ENCODE measurements at regions not wholly inside any gene's neighbourhood (a gene's known extent, or its start where the extent isn't known, plus 50 kb on each side); places are given as distances from the start of the nearest gene placed in this dataset.
"Not testable (repeated sequence)": the region's sequence is repeated elsewhere in the genome, so short reads cannot be mapped to it uniquely, and the experiment has no call there.

DNA sequence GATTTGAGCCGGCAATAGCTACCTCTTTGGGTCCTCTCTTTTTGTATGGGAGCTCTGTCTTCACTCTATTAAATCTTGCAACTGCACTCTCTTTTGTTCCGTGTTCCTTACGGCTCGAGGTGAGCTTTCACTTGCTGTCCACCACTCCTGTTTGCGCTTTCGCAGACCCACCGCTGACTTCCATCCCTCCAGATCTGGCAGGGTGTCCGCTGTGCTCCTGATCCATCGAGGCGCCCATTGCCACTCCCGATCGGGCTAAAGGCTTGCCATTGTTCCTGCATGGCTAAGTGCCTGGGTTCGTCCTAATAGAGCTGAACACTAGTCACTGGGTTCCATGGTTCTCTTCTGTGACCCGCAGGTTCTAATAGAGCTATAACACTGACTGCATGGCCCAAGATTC, 304.9 kb upstream of the MDFIC2 start:
- not testable (repeated sequence) for H3K9me3 Mint-ChIP-seq; H3K27ac Mint-ChIP-seq; H3K4me3 Mint-ChIP-seq; H3K36me3 Mint-ChIP-seq; ATAC-seq; H3K4me1 Mint-ChIP-seq; DNase-seq (ENCODE audit: low spot score in 2 of 2)

DNA sequence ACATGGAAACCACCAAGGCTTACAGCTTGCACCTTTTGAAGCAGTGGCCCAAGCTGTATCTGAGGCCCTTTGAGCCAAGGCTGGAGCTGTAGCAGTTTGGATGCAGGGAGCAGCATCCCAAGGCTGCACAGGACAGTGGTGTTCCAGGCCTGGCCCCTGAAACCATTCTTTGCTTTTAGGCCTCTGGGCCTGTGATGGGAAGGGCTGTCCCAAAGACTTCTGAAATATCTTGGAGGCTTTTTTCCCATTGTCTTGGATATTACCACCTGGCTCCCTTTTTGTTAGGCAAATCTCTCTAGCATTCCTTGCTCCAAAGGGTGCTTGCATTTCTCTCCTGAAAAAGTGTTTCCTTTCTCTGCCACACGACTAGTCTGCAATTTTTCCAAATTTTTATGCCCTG, 302.8 kb upstream of the MDFIC2 start:
- no peaks in the 10 kb centered on the region for H3K36me3 Mint-ChIP-seq
- H3K9me3 Mint-ChIP-seq: no peaks in the 10 kb centered on the region
- no peaks in the 10 kb centered on the region for H3K4me1 Mint-ChIP-seq
- no peak overlapping the region for H3K4me3 Mint-ChIP-seq
- ATAC-seq: no peak
- H3K27ac Mint-ChIP-seq: no peak overlapping the region
- no peak for DNase-seq (ENCODE audit: low spot score in 2 of 2)

DNA sequence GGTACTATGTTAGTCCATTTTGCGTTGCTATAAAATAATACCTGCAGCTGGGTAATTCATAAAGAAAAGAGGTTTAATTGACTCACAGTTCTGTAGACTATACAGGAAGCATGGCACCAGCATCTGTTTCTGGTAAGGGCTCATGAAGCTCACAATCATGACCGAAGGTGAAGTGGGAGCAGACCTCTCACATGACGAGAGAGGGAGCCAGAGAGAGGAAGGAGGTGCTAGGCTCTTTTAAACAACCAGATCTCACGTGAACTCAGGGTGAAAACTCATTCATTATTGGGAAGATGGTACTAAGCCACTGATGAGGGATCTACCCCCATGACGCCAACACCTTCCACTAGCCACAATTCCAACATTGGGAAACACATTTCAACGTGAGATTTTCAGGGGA, 301.7 kb upstream of the MDFIC2 start:
- H3K4me3 Mint-ChIP-seq: no peak overlapping the region
- no peak for ATAC-seq
- no peaks in the 10 kb centered on the region for H3K9me3 Mint-ChIP-seq
- no peak for DNase-seq (ENCODE audit: low spot score in 2 of 2)
- H3K36me3 Mint-ChIP-seq: no peaks in the 10 kb centered on the region
- no peaks in the 10 kb centered on the region for H3K4me1 Mint-ChIP-seq
- H3K27ac Mint-ChIP-seq: no peak overlapping the region

DNA sequence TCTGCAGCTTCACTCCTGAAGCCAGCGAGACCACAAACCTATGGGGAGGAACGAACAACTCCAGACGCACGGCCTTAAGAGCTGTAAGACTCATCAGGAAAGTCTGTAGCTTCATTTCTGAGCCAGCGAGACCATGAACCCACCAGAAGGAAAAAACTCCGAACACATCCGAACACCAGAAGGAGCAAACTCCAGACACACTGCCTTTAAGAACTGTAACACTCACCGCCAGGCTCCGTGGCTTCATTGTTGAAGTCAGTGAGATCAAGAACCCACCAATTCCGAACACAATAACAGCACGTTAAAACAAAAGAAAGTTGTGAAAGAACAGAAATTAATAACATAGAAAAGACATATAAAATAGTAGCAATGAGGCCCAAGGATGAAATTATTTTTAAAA, 300.5 kb upstream of the MDFIC2 start:
- Mint-ChIP-seq H3K9me3 (no peaks in the 10 kb centered on the region), H3K36me3 (no peaks in the 10 kb centered on the region), H3K4me3 (no peak overlapping the region), H3K27ac (no peak overlapping the region), H3K4me1 (no peaks in the 10 kb centered on the region)
- no peak for ATAC-seq
- DNase-seq (ENCODE audit: low spot score in 2 of 2): no peak

DNA sequence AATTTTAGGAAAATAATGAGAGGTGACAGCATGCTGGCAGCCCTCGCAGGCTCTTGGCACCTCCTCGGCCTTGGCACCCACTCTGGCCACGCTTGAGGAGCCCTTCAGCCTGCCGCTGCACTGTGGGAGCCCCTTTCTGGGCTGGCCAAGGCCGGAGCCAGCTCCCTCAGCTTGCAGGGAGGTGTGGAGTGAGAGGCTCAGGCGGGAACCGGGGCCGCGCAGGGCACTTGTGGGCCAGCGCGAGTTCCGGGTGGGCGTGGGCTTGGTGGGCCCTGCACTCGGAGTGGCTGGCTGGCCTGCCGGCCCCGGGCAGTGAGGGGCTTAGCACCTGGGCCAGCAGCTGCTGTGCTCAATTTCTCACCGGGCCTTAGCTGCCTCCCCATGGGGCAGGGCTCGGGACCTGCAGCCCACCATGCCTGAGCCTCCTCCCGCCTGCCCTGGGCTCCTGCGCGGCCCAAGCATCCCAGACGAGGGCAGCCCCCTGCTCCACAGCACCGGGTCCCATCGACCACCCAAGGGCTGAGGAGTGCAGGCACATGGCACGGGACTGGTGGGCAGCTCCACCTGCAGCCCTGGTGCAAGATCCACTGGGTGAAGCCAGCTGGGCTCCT, 299.3 kb upstream of the MDFIC2 start:
- H3K4me1 Mint-ChIP-seq; H3K27ac Mint-ChIP-seq; DNase-seq (ENCODE audit: low spot score in 2 of 2); H3K4me3 Mint-ChIP-seq; ATAC-seq; H3K9me3 Mint-ChIP-seq; H3K36me3 Mint-ChIP-seq: not testable (repeated sequence)

DNA sequence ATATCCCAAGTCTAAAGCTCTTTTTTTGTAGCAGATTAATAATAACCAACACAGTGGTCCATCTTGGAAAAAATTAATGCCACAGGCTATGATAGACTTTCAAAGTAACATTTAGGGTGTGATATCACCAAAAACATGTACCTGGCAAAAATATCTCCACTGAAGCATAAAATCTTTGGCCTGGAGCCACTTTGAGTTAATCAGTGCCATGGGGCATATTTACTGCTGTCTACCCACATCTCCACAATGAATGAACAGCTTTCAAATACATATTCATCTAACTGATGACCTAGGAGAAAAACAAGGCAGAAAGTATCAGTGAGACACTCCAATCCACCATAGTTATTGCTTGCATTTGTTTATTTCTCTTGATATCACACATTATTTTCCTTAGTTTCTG, 296.0 kb upstream of the MDFIC2 start:
- Mint-ChIP-seq H3K36me3 (no peaks in the 10 kb centered on the region), H3K4me3 (no peak overlapping the region), H3K27ac (no peak overlapping the region), H3K9me3 (no peaks in the 10 kb centered on the region), H3K4me1 (no peaks in the 10 kb centered on the region)
- DNase-seq (ENCODE audit: low spot score in 2 of 2) (no peak), ATAC-seq (no peak)

DNA sequence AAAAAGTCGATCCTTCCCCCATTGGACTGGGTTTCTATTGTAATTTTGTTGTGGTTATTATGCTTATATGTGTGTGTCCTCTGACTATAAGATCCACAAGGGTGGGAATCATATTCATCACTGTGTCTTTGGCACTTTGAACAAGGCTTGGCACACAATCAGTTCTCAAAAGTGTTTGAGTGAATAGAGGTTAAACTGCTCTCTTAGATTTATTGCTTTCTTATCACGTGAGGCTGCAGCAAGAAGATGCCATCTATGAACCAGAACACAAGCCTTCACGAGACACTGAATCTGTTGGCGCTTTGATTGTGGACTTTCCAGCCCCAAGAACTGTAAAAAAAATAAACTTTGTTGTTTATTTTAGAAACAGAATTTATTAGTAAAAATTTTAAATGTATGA, 295.0 kb upstream of the MDFIC2 start:
- Mint-ChIP-seq H3K36me3 (no peaks in the 10 kb centered on the region), H3K27ac (no peak overlapping the region), H3K9me3 (no peaks in the 10 kb centered on the region), H3K4me3 (no peak overlapping the region), H3K4me1 (no peaks in the 10 kb centered on the region)
- DNase-seq (ENCODE audit: low spot score in 2 of 2): no peak
- ATAC-seq: no peak

DNA sequence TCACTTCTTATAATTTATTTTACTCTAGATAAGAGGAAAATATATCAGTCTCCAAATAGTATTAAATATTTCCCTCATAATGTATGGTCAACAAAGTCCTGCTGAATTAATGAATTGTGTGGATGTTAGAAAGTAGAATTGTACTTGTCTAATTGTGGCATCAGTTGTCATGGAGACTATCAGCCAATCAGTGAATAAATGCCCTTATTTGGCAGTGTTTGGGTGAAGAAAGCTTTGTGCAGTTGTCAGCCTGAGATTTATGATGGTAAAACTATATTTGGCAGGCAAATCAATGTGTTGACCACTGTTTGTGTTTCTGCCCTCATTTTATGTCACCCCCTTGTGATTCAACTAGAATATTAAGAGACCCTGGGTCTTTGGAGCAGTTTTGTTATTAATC, 293.6 kb upstream of the MDFIC2 start:
- H3K27ac Mint-ChIP-seq: no peak overlapping the region
- H3K9me3 Mint-ChIP-seq: no peaks in the 10 kb centered on the region
- H3K36me3 Mint-ChIP-seq: no peaks in the 10 kb centered on the region
- no peaks in the 10 kb centered on the region for H3K4me1 Mint-ChIP-seq
- DNase-seq (ENCODE audit: low spot score in 2 of 2) (no peak), ATAC-seq (no peak)
- no peak overlapping the region for H3K4me3 Mint-ChIP-seq

DNA sequence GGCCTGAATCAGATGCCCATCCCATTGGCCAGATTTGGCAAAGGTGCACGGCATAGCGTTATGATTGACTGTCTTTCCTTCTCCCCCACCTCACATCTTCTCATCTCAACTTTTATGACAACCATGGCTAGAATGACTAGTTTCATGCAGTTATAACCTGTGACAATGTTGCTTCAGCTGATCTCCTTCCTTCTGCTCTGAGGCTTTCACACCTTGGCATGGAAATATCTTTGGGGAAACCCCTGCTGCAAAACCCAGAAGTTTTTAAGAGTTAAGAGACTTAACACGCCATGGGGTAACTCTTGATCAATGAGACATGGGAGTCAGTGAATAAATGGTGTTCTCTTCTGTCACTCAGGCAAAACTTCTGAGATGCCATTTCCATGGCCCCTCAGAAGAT, 290.7 kb upstream of the MDFIC2 start:
- H3K27ac Mint-ChIP-seq: no peak overlapping the region
- ATAC-seq: peak; percentile 80

DNA sequence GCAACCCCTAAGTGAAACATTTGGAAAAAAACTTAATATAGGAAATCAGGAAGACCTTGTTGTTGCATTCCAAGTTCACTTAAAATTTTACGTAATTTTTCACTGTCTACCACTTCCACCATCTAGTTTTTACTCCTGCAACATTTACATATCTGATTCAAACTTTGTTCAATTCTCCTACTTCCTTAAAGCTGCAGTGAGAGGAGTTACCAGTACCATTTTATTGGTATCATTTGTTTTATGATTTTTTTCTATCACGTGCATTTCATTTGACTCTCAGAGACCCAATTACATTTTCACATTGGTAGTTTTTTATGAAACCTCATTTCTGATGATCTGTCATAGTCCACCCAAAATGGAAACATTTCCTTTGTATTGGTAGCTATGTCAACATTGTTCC, 284.9 kb upstream of the MDFIC2 start:
- Mint-ChIP-seq H3K4me3 (no peak overlapping the region), H3K4me1 (no peaks in the 10 kb centered on the region), H3K9me3 (no peaks in the 10 kb centered on the region), H3K36me3 (no peaks in the 10 kb centered on the region), H3K27ac (no peak overlapping the region)
- ATAC-seq (no peak), DNase-seq (ENCODE audit: low spot score in 2 of 2) (no peak)

More for the DNA sequence above, 290.7 kb upstream of the MDFIC2 start:
- H3K4me1 Mint-ChIP-seq: no peaks in the 10 kb centered on the region
- no peak overlapping the region for H3K4me3 Mint-ChIP-seq
- H3K36me3 Mint-ChIP-seq: no peaks in the 10 kb centered on the region
- no peak for DNase-seq (ENCODE audit: low spot score in 2 of 2)
- no peaks in the 10 kb centered on the region for H3K9me3 Mint-ChIP-seq

DNA sequence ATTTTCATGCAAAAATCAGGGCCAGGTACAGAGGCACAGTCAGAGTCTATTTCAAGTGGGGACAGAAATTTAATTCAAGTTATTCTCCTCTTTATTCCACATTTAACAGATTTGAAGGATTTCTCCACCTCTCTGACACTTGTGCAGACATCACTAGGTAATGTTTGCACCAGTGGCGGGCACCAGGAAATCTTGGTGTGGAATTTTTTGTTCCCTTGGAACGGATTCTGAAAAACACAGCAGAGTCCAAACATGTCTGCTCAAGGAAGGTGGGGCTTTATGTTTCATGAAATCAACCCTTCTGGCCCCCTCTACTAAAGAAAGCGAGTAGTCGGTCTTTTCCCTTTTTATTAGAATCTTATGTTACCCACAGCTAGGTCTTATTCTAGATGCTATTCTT, 271.2 kb upstream of the MDFIC2 start:
- no peak overlapping the region for H3K27ac Mint-ChIP-seq
- H3K36me3 Mint-ChIP-seq: no peaks in the 10 kb centered on the region
- no peaks in the 10 kb centered on the region for H3K4me1 Mint-ChIP-seq
- H3K4me3 Mint-ChIP-seq: no peak overlapping the region
- DNase-seq (ENCODE audit: low spot score in 2 of 2) (no peak), ATAC-seq (no peak)
- H3K9me3 Mint-ChIP-seq: peaks cover 2% of the 10 kb centered on the region

DNA sequence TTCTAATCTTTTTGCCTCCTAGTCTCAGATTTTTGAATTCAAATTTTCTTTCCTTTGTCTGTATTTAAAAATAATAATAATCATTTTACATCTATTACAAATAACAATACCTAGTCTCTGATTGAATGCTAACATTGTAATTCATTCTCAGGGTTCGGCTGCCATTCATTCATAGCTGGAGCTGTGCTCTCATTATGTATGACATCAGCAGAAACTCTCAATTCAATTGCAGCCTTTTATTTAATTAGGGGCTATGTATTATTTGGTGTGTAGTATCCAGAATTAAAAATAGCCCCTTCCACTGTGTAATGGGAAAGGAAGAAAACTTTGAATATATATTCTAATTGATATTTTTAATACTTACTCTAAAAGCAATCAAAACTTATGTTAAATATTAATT, 270.4 kb upstream of the MDFIC2 start:
- no peak for DNase-seq (ENCODE audit: low spot score in 2 of 2)
- H3K27ac Mint-ChIP-seq: no peak overlapping the region
- no peaks in the 10 kb centered on the region for H3K36me3 Mint-ChIP-seq
- H3K4me3 Mint-ChIP-seq: no peak overlapping the region
- ATAC-seq: no peak
- no peaks in the 10 kb centered on the region for H3K4me1 Mint-ChIP-seq
- peaks cover 2% of the 10 kb centered on the region for H3K9me3 Mint-ChIP-seq

DNA sequence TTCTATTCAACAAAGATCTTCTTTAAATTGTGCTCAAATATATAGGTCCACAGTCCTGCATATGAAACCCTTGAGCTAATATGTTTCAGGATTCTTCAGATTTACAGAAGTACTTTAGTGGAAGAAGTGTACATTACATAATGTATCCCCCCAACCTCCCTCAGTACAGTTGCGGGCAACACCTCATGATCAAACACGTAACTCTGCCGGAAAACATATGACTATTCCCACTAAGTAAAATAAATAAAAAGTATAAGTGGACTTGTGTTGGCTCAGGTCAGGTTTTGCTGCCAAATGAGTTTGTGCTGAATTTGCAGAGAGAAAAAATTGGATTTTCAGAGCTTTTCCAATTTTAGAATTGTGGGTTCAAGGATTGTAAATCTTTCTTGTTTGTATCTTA, 267.6 kb upstream of the MDFIC2 start:
- DNase-seq (ENCODE audit: low spot score in 2 of 2) (no peak), ATAC-seq (no peak)
- no peak overlapping the region for H3K4me3 Mint-ChIP-seq
- H3K36me3 Mint-ChIP-seq: no peaks in the 10 kb centered on the region
- H3K9me3 Mint-ChIP-seq: no peaks in the 10 kb centered on the region
- H3K4me1 Mint-ChIP-seq: no peaks in the 10 kb centered on the region
- no peak overlapping the region for H3K27ac Mint-ChIP-seq

DNA sequence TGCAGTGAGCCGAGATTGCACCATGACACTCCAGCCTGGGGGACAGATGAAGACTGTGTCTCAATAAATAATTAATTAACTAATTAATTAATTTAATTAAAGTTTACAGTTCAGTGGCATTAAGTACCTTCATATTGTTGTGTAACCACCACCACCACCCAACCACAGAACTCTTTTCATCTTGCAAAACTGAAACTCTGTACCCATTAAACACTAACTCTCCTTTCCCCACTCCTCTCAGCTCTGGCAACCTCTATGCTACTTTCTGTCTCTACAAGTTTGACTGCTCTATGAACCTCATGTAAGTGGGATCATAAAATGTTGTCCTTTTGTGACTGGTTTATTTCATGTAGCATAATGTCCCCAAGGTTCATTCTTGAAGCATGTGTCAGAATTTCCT, 259.3 kb upstream of the MDFIC2 start:
- Mint-ChIP-seq H3K4me3 (no peak overlapping the region), H3K36me3 (no peaks in the 10 kb centered on the region), H3K27ac (no peak overlapping the region), H3K4me1 (no peaks in the 10 kb centered on the region), H3K9me3 (no peaks in the 10 kb centered on the region)
- DNase-seq (ENCODE audit: low spot score in 2 of 2) (no peak), ATAC-seq (no peak)

DNA sequence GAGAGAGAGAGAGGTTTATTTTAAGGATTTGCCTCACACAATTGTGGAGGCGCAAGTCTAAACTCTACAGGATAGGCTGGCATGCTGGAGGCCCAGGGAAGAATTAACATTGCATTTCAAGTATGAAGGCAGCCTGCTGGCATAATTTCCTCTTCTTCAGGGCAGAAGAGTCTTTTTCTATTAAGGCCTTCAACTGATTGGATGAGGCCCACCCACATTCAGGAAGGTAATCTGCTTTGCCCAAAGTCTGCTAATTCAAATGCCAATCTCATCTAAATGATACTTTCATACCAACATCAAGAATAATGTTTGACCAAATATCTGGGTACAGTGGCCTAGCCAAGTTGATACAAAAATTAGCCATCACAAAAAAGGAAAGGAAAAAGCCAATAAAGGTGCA, 258.1 kb upstream of the MDFIC2 start:
- Mint-ChIP-seq H3K4me1 (no peaks in the 10 kb centered on the region), H3K27ac (no peak overlapping the region), H3K4me3 (no peak overlapping the region), H3K36me3 (no peaks in the 10 kb centered on the region), H3K9me3 (no peaks in the 10 kb centered on the region)
- no peak for DNase-seq (ENCODE audit: low spot score in 2 of 2)
- no peak for ATAC-seq

DNA sequence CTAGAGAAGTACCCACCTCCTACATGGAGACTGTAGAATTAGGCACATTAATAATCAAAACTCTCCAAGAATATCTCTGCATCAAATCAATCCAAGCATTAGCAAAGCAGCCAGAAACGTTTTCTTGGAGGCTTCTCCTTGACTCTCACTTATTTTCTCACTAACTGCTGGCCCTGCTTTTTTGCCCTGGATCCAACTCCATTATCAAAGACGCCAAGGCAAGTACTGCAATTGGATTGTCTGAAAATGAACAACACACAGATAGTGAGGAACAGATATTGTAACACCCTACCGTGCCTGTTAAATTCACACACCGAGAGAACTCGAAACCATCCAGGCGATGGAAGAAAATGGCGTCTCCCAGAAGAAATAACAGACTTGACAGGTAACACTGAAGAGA, 256.2 kb upstream of the MDFIC2 start:
- no peak overlapping the region for H3K27ac Mint-ChIP-seq
- no peak overlapping the region for H3K4me3 Mint-ChIP-seq
- H3K9me3 Mint-ChIP-seq: no peaks in the 10 kb centered on the region
- H3K36me3 Mint-ChIP-seq: no peaks in the 10 kb centered on the region
- H3K4me1 Mint-ChIP-seq: no peaks in the 10 kb centered on the region
- DNase-seq (ENCODE audit: low spot score in 2 of 2): no peak
- no peak for ATAC-seq

DNA sequence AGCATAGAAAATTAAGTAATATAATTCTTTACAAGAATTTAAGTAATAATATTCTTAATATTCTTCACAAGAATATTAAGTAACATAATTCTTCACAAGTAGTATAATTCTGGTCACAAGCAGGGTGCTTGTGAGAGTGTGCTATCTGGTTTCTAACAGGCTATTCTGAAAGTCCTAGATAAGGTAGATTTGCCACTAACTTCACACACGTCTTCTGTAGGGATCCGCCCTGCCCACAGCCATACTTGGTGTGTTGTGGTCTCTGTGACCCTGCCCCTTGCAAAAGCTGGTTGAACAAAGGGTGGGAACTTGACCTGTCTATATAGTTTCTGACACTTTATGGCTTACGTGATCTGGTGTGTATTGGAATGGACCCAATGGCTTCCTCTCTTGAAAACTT, 253.4 kb upstream of the MDFIC2 start:
- DNase-seq (ENCODE audit: low spot score in 2 of 2) (no peak), ATAC-seq (no peak)
- no peaks in the 10 kb centered on the region for H3K4me1 Mint-ChIP-seq
- H3K9me3 Mint-ChIP-seq: no peaks in the 10 kb centered on the region
- H3K4me3 Mint-ChIP-seq: no peak overlapping the region
- H3K36me3 Mint-ChIP-seq: no peaks in the 10 kb centered on the region
- H3K27ac Mint-ChIP-seq: no peak overlapping the region
